ENCODE measurements at regions not wholly inside any gene's neighbourhood (a gene's known extent, or its start where the extent isn't known, plus 50 kb on each side); places are given as distances from the start of the nearest gene placed in this dataset.

DNA sequence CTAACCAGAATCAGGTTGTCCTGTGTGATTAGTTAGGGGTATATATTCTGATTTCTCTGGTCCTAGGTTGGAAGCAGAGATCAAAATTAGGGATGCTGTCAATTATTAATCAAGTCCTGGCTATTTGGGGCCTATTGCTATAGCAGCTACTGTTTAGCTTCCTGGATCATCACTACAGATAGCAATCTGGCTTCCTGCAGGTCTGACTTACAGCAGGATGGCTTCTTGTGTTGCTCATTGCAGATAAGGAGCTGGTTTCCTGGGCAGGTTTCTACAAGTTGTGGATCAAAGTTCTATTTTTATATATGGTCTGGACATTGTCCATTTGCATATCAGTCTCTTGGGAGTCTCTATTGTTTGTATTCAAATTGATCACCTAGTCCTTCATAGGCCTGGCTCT lies 57.7 kb upstream of the C4orf54 start:
- Histone ChIP-seq H3K36me3 (ENCODE audit: control insufficient read depth, insufficient read depth, low read length) (no peaks in the 10 kb centered on the region), H3K27me3 (ENCODE audit: control insufficient read depth, insufficient read depth, low read length) (no peaks in the 10 kb centered on the region), H3K4me3 (ENCODE audit: low read depth, low read length) (no peak overlapping the region)
- TF ChIP-seq, protein P1, sequence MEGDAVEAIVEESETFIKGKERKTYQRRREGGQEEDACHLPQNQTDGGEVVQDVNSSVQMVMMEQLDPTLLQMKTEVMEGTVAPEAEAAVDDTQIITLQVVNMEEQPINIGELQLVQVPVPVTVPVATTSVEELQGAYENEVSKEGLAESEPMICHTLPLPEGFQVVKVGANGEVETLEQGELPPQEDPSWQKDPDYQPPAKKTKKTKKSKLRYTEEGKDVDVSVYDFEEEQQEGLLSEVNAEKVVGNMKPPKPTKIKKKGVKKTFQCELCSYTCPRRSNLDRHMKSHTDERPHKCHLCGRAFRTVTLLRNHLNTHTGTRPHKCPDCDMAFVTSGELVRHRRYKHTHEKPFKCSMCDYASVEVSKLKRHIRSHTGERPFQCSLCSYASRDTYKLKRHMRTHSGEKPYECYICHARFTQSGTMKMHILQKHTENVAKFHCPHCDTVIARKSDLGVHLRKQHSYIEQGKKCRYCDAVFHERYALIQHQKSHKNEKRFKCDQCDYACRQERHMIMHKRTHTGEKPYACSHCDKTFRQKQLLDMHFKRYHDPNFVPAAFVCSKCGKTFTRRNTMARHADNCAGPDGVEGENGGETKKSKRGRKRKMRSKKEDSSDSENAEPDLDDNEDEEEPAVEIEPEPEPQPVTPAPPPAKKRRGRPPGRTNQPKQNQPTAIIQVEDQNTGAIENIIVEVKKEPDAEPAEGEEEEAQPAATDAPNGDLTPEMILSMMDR (IDR thresholded peaks at IDR 0.05; ENCODE audit: insufficient read depth, low read depth, low read length): no peak
- DNase-seq (ENCODE audit: low read depth): no peak
- ChIA-PET POLR2A (no interaction called here), CTCF (interaction anchor here (0.9 kb wide), 1 partner anchor 38 kb away, joined by 3 read pairs; no protein-coding TSS in a partner anchor)

DNA sequence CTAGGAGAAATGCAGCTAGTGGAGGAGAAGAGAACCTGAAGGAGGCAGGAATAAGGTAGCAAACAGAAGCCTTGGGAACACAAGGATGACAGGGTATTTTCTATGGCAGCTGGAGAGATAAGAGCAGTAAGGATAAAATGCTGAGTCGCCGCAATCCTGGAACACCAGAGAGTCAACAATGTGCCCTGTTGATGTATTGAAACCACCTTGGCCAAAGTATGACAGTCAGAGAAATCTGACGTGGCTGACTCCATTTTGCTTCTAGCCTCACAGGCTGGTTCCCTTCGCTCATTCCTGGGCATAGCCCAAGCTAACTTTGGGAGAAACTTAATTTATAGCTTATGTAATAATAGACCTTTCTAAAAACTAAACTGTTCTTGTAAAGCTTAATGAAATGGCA lies 56.6 kb upstream of the C4orf54 start:
- TF ChIP-seq, protein P1 (IDR thresholded peaks at IDR 0.05; ENCODE audit: insufficient read depth, low read depth, low read length): no peak
- Histone ChIP-seq H3K4me3 (ENCODE audit: low read depth, low read length) (no peak overlapping the region), H3K27me3 (ENCODE audit: control insufficient read depth, insufficient read depth, low read length) (no peaks in the 10 kb centered on the region), H3K36me3 (ENCODE audit: control insufficient read depth, insufficient read depth, low read length) (no peaks in the 10 kb centered on the region)
- ChIA-PET CTCF (interaction anchor here (0.9 kb wide), 1 partner anchor 39 kb away, joined by 3 read pairs; no protein-coding TSS in a partner anchor), POLR2A (no interaction called here)
- no peak for DNase-seq (ENCODE audit: low read depth)

DNA sequence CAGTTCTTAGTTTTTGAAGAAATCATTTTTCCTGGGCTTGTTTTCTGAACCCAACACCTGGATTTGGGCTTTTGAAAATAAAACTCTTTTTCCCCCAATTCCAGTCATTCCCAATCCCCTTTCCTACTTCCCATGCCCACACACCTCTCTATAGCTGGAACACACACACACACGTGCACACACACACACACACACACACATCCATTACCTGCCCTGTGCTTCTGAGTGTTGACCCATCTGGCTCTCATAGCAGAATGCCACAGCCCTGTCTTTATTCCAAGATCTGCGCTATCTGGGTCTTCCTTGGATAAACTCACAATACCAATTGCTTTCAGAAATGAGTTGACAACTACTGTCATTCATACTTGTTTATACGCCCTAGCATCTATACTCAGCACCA lies 54.9 kb upstream of the C4orf54 start:
- ChIA-PET CTCF (no interaction called here), POLR2A (no interaction called here)
- TF ChIP-seq, protein P1 (IDR thresholded peaks at IDR 0.05; ENCODE audit: insufficient read depth, low read depth, low read length): no peak
- Histone ChIP-seq H3K36me3 (ENCODE audit: control insufficient read depth, insufficient read depth, low read length) (no peaks in the 10 kb centered on the region), H3K4me3 (ENCODE audit: low read depth, low read length) (no peak overlapping the region), H3K27me3 (ENCODE audit: control insufficient read depth, insufficient read depth, low read length) (no peaks in the 10 kb centered on the region)
- no peak for DNase-seq (ENCODE audit: low read depth)

DNA sequence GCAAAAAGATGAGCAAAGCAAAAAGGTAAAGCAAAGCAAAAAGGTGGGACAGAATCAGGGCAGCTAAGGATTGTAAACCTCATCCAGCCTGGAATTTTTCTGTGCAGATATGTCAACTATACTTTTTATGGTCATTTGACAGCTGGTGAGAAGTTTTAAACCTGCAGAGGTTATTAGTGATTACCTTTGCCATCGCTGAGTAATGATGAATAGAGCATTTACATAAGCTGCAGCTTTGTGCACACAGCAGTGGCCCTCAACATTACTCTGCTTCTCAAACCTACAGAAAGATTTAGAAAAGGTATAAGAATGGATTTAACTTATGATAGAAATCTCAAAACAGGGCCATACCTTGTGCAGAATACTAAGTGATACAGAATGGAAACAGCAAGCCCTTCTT lies 54.5 kb upstream of the C4orf54 start:
- ChIA-PET CTCF (interaction anchor here (0.6 kb wide), 1 partner anchor 156 kb away, joined by 3 read pairs; no protein-coding TSS in a partner anchor), POLR2A (no interaction called here)
- Histone ChIP-seq H3K27me3 (ENCODE audit: control insufficient read depth, insufficient read depth, low read length) (no peaks in the 10 kb centered on the region), H3K4me3 (ENCODE audit: low read depth, low read length) (no peak overlapping the region), H3K36me3 (ENCODE audit: control insufficient read depth, insufficient read depth, low read length) (no peaks in the 10 kb centered on the region)
- TF ChIP-seq, protein P1 (IDR thresholded peaks at IDR 0.05; ENCODE audit: insufficient read depth, low read depth, low read length): no peak
- DNase-seq (ENCODE audit: low read depth): no peak

DNA sequence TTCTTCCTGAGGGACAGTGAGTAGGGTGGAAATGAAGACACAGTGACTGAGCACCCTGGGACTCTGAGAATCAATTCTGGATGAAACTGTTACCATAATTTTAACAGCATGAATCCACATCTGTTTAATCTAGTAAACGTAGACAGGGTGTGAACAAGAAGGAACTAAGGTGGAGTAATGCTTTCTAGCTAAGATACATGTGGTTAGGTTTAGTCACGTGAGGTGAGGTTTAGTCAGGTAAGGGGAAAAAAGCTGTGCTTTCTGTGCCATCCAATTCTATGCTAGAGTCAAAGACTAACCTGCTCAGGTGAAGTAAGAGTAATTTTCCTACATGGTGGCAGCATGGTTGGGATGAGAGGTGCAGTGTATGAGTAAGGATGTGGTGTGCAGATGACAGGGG lies 54.0 kb upstream of the C4orf54 start:
- H3K4me3 ChIP-seq (ENCODE audit: low read depth, low read length): no peak overlapping the region
- DNase-seq (ENCODE audit: low read depth): no peak
- H3K36me3 ChIP-seq (ENCODE audit: control insufficient read depth, insufficient read depth, low read length): no peaks in the 10 kb centered on the region
- ChIA-PET POLR2A (no interaction called here), CTCF (interaction anchor here (0.6 kb wide), 1 partner anchor 156 kb away, joined by 3 read pairs; no protein-coding TSS in a partner anchor)
- H3K27me3 ChIP-seq (ENCODE audit: control insufficient read depth, insufficient read depth, low read length): no peaks in the 10 kb centered on the region
- TF ChIP-seq, protein P1 (IDR thresholded peaks at IDR 0.05; ENCODE audit: insufficient read depth, low read depth, low read length): no peak
